HG02798 (cell line): ENCODE measurements at regions not wholly inside any gene's neighbourhood (a gene's known extent, or its start where the extent isn't known, plus 50 kb on each side); places are given as distances from the start of the nearest gene placed in this dataset.
"Not testable (repeated sequence)": the region's sequence is repeated elsewhere in the genome, so short reads cannot be mapped to it uniquely, and the experiment has no call there.

Source experiments
- ATAC-seq: cut with Tn5 transposase; IDR thresholded peaks from one replicate; pipeline ENCODE4 v1.9.1; 2021; ENCODE audit warnings: mild to moderate bottlenecking; ENCODE audit not compliant: unreplicated experiment, poor library complexity

- no peak for ATAC-seq
Measured at GRCh38 chr16:8458481-8459046, 131.7 kb downstream of the TMEM114 start.

GRCh38 chr16:8453359-8453758 is 137.0 kb downstream of the TMEM114 start:
- ATAC-seq = no peak

GRCh38 chr16:8452941-8453340 is 137.4 kb downstream of the TMEM114 start:
- ATAC-seq = no peak

- no peak for ATAC-seq
Measured at GRCh38 chr16:8436931-8437330, 153.4 kb downstream of the TMEM114 start.

DNA sequence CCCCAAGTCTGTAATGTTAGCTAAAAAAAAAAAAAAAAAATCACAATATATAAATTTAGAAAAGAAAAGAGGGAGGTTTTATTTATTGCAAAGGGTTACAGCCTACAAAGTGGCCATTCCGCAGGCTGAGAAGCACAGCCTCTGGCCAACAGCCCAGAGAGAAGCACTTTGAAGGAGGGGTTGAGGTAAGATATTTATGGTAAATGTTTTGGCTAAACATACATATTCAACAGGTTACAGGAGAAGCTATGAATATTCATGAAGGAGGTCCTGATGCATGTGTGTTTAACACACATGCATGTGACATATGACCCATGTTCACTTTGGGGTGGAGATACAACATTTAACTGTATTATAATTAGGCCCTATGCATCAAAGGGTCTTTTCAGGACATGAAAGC is 158.5 kb downstream of the TMEM114 start:
- no peak for ATAC-seq

GRCh38 chr16:8430401-8430800 is 159.9 kb downstream of the TMEM114 start:
- no peak for ATAC-seq

DNA sequence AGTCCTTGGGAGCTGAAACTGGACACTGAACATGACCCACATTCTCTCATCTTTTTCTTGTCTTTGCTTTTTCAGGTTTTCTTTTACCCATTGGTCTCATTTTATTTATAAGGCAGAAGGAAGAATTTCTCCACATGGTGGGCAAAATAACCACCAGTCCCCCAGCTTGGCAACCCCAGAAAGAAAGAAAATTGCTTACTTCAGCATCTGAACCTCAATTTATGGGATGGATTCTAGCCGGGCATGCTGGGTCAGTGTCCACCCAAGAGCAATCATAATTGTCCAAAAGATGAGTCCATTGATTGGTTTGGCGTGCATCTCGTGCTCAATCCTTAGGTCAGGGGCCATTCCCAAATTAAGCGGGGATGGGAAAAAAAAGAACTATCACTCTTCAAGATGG is 163.7 kb downstream of the TMEM114 start:
- ATAC-seq = no peak

- no peak for ATAC-seq
Measured at GRCh38 chr16:8417145-8417544, 173.2 kb downstream of the TMEM114 start.

GRCh38 chr16:8408855-8409567 is 181.3 kb downstream of the TMEM114 start:
- no peak for ATAC-seq

DNA sequence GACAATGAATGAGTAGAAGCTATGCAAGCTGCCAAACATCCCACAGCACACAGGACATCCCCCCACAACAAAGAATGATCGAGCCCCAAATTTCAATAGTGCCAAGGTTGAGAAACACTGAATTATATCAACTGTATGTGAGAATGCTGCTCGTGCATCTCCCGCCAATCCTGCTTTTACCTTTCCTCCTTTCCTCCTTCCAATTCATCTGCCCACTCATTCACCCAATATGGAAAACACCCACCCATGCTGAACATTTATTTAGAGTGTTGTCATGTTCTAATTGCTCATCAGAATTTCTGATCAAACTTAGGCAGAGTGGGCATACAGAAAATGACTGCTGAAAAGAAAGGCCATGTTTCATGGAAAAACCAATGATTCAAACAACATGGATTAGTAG is 183.0 kb downstream of the TMEM114 start:
- no peak for ATAC-seq

DNA sequence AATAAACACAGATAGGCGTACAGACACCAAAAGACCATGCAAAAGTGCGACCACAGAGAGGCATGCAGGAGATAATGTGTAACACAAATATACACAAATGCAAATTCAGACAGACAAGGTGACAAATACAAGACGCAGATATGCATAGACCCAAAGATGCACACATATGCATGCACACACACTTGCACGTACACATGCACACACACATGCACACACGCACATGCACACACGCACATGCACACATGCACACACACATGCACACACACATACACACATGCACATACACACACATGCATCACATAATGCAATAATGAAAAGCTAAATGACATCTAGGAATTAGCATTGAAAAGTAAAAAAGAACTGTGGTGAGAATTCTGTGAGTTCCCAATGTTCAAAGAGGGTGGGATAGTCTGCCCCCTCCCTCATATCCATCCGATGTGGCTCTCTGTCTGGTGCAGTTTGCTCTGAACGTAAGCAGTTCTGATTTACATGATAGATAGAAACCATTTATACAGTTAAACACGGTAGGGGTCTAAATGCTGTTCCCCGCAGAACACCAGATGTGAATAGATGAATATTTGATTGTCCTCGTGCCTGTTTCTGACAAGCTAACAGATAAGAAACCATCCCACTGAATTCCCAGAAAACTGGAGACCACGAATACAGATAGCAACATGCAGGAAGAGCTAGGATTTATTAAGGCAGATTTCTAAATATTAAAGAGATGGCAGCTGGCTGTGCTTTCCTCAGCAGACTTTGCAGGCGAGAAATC is 186.1 kb downstream of the TMEM114 start:
- ATAC-seq = no peak

GRCh38 chr16:8402981-8403843 is 187.1 kb downstream of the TMEM114 start:
- no peak for ATAC-seq

GRCh38 chr16:8400683-8401082 is 189.6 kb downstream of the TMEM114 start:
- not testable (repeated sequence) for ATAC-seq

GRCh38 chr16:8398548-8398947 is 191.8 kb downstream of the TMEM114 start:
- ATAC-seq = no peak

GRCh38 chr16:8397223-8397622 is 193.1 kb downstream of the TMEM114 start:
- ATAC-seq = no peak

GRCh38 chr16:8396463-8396862 is 193.8 kb downstream of the TMEM114 start:
- no peak for ATAC-seq

DNA sequence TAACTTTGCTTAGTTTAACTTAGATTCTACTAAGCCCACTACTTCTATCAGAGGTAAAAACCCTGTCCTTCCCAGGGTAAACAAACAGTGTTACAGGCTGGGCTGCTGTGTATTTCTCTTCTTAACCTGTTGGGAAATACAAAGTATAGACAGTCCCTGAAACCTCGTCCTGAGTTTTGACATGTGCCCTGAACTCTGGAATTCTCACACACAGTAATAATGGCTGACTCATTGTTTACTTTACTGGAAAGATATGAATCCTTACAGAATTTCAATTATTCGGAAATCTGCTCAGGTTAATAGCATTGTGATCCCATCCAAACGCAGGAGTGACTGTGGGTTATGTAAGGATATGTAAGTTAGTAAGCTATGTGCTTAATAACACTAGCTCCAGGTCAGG is 199.1 kb downstream of the TMEM114 start:
- ATAC-seq = no peak

- ATAC-seq = no peak
Measured at GRCh38 chr16:8388684-8389083, 201.6 kb downstream of the TMEM114 start.

DNA sequence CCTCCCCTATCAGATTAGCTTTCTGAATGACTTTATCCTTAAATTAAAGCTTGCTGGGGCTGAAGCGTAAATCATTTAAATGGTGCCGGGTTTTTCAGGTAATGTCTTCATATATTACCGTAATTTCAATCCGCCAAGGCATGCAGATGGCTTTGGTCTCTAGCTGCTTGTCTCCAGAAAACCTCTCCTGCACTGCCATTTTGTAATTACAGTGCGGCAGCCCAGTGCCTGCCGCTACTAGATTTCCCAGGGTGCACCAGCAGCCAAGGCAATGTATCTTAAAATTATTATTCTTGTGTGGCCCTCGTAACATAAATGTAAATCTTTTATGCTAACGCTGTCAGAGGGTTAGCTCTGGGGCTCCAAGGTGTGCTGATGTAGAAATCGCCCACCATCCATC is 208.5 kb downstream of the TMEM114 start:
- no peak for ATAC-seq

DNA sequence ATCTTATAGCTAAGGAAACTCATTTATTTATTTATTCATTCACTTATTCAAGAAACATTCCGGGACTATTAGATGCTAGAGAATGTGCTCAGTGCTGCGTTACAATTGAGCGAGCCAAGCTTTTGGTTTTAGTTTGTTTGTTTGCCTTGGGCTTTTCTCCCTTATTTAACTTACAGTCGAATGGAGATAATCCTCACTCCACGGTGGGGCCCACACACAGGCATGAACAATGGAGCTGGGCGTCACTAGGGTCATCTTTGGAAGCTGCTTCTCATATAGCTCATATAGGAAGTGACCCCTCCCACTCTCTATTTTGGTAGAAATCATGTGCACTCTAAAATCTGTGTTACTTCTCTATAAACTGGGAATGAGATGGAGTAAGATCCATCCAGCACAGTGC is 210.0 kb downstream of the TMEM114 start:
- ATAC-seq = no peak

DNA sequence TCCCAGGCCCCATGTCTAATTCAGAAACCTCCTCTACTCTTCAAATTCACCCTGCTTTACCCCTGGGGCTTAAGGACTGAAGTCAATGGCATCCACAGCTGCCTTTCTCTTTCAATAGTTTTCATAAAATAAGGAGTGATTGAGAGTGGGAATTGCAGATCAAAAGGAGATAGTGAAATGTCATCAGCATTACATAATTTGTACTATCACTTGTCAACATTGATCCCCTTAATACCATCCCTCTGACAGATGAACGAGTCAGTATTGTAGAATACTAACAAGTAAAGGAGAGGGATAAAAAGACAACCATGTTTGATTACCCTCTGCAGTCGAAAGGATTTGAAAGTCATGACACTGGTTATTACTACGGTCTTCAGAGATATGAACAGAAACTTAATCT is 212.4 kb downstream of the TMEM114 start:
- ATAC-seq = no peak
